ENCODE measurements at regions not wholly inside any gene's neighbourhood (a gene's known extent, or its start where the extent isn't known, plus 50 kb on each side); places are given as distances from the start of the nearest gene placed in this dataset.

- WGBS, 3 donors: 75 to 86% (median 85%) methylated on average over 5 of the region's 5 CpGs
Observed at GRCh38 chr5:97544678-97545077, 361.6 kb upstream of the RIOK2 start.

GRCh38 chr5:97545446-97545845 is 362.4 kb upstream of the RIOK2 start:
- H3K9me3 ChIP-seq (ENCODE audit: control insufficient read depth in 2 of 2, insufficient read depth in 1 of 2, low read depth in 1 of 2, low read length in 1 of 2): peaks cover 0 to 1% of the 10 kb centered on the region in 2 donors
- no peak overlapping the region for H3K27ac ChIP-seq (ENCODE audit: low read depth in 1 of 3, low read length in 2 of 3)
- FAIRE-seq: no peak
- H3K4me1 ChIP-seq (ENCODE audit: control insufficient read depth in 3 of 3, insufficient read depth in 2 of 3, low read depth in 1 of 3, low read length in 2 of 3): peaks cover 0 to 22% (median 3%) of the 10 kb centered on the region in 3 donors
- no peaks in the 10 kb centered on the region for H3K36me3 ChIP-seq (ENCODE audit: control insufficient read depth in 3 of 3, insufficient read depth in 2 of 3, low read depth in 1 of 3, low read length in 3 of 3)
- no peaks in the 10 kb centered on the region for H3K27me3 ChIP-seq (ENCODE audit: control insufficient read depth in 3 of 3, insufficient read depth in 3 of 3, low read length in 3 of 3)
- DNase-seq: no peak
- H3K4me3 ChIP-seq (ENCODE audit: low read depth in 1 of 3, low read length in 3 of 3): no peak overlapping the region

More at GRCh38 chr5:97544678-97545077, 361.6 kb upstream of the RIOK2 start:
- peaks cover 0 to 22% (median 3%) of the 10 kb centered on the region in 3 donors for H3K4me1 ChIP-seq (ENCODE audit: control insufficient read depth in 3 of 3, insufficient read depth in 2 of 3, low read depth in 1 of 3, low read length in 2 of 3)
- no peaks in the 10 kb centered on the region for H3K36me3 ChIP-seq (ENCODE audit: control insufficient read depth in 3 of 3, insufficient read depth in 2 of 3, low read depth in 1 of 3, low read length in 3 of 3)
- DNase-seq (no peak), FAIRE-seq (no peak)
- H3K27me3 ChIP-seq (ENCODE audit: control insufficient read depth in 3 of 3, insufficient read depth in 3 of 3, low read length in 3 of 3): no peaks in the 10 kb centered on the region
- peaks cover 0 to 1% of the 10 kb centered on the region in 2 donors for H3K9me3 ChIP-seq (ENCODE audit: control insufficient read depth in 2 of 2, insufficient read depth in 1 of 2, low read depth in 1 of 2, low read length in 1 of 2)
- no peak overlapping the region for H3K4me3 ChIP-seq (ENCODE audit: low read depth in 1 of 3, low read length in 3 of 3)
- no peak overlapping the region for H3K27ac ChIP-seq (ENCODE audit: low read depth in 1 of 3, low read length in 2 of 3)

- Histone ChIP-seq H3K36me3 (ENCODE audit: control insufficient read depth in 3 of 3, insufficient read depth in 2 of 3, low read depth in 1 of 3, low read length in 3 of 3) (no peaks in the 10 kb centered on the region), H3K4me1 (ENCODE audit: control insufficient read depth in 3 of 3, insufficient read depth in 2 of 3, low read depth in 1 of 3, low read length in 2 of 3) (peaks cover 0 to 22% (median 3%) of the 10 kb centered on the region in 3 donors), H3K27me3 (ENCODE audit: control insufficient read depth in 3 of 3, insufficient read depth in 3 of 3, low read length in 3 of 3) (no peaks in the 10 kb centered on the region), H3K9me3 (ENCODE audit: control insufficient read depth in 2 of 2, insufficient read depth in 1 of 2, low read depth in 1 of 2, low read length in 1 of 2) (peaks cover 0 to 1% of the 10 kb centered on the region in 2 donors), H3K27ac (ENCODE audit: low read depth in 1 of 3, low read length in 2 of 3) (no peak overlapping the region), H3K4me3 (ENCODE audit: low read depth in 1 of 3, low read length in 3 of 3) (no peak overlapping the region)
- no peak for DNase-seq
- 14 to 33% (median 28%) methylated on average over 2 of the region's 2 CpGs for WGBS, 3 donors
- no peak for FAIRE-seq
Observed at GRCh38 chr5:97545886-97546535, 363.0 kb upstream of the RIOK2 start.

GRCh38 chr5:97547430-97547829 is 364.4 kb upstream of the RIOK2 start:
- FAIRE-seq (no peak), DNase-seq (no peak)
- H3K27ac ChIP-seq (ENCODE audit: low read depth in 1 of 3, low read length in 2 of 3): no peak overlapping the region
- WGBS, 3 donors: 72 to 85% (median 79%) methylated on average over 2 of the region's 2 CpGs
- no peak overlapping the region for H3K4me3 ChIP-seq (ENCODE audit: low read depth in 1 of 3, low read length in 3 of 3)
- no peaks in the 10 kb centered on the region for H3K27me3 ChIP-seq (ENCODE audit: control insufficient read depth in 3 of 3, insufficient read depth in 3 of 3, low read length in 3 of 3)
- no peaks in the 10 kb centered on the region for H3K36me3 ChIP-seq (ENCODE audit: control insufficient read depth in 3 of 3, insufficient read depth in 2 of 3, low read depth in 1 of 3, low read length in 3 of 3)
- peaks cover 0 to 22% (median 3%) of the 10 kb centered on the region in 3 donors for H3K4me1 ChIP-seq (ENCODE audit: control insufficient read depth in 3 of 3, insufficient read depth in 2 of 3, low read depth in 1 of 3, low read length in 2 of 3)
- peaks cover 0 to 1% of the 10 kb centered on the region in 2 donors for H3K9me3 ChIP-seq (ENCODE audit: control insufficient read depth in 2 of 2, insufficient read depth in 1 of 2, low read depth in 1 of 2, low read length in 1 of 2)

- no peak overlapping the region for H3K4me3 ChIP-seq (ENCODE audit: low read depth in 1 of 3, low read length in 3 of 3)
- FAIRE-seq: peak; percentile 84
- peaks cover 0 to 1% of the 10 kb centered on the region in 2 donors for H3K9me3 ChIP-seq (ENCODE audit: control insufficient read depth in 2 of 2, insufficient read depth in 1 of 2, low read depth in 1 of 2, low read length in 1 of 2)
- peak overlapping the region; percentile 47 to 81 (median 72) for H3K27ac ChIP-seq (ENCODE audit: low read depth in 1 of 3, low read length in 2 of 3)
- H3K4me1 ChIP-seq (ENCODE audit: control insufficient read depth in 3 of 3, insufficient read depth in 2 of 3, low read depth in 1 of 3, low read length in 2 of 3): peaks cover 0 to 22% (median 3%) of the 10 kb centered on the region in 3 donors
- no peaks in the 10 kb centered on the region for H3K27me3 ChIP-seq (ENCODE audit: control insufficient read depth in 3 of 3, insufficient read depth in 3 of 3, low read length in 3 of 3)
- DNase-seq: peak; percentile 81 to 83
- 25 to 63% (median 48%) methylated on average over 1 of the region's 1 CpG for whole genome bisulfite sequencing, 3 donors
- H3K36me3 ChIP-seq (ENCODE audit: control insufficient read depth in 3 of 3, insufficient read depth in 2 of 3, low read depth in 1 of 3, low read length in 3 of 3): no peaks in the 10 kb centered on the region
Observed at GRCh38 chr5:97547999-97548738, 365.1 kb upstream of the RIOK2 start.

- peaks cover 0 to 22% (median 3%) of the 10 kb centered on the region in 3 donors for H3K4me1 ChIP-seq (ENCODE audit: control insufficient read depth in 3 of 3, insufficient read depth in 2 of 3, low read depth in 1 of 3, low read length in 2 of 3)
- peak; percentile 39 to 56 for DNase-seq
- H3K27ac ChIP-seq (ENCODE audit: low read depth in 1 of 3, low read length in 2 of 3): peak overlapping the region in 1 of 3 donors; percentile 72
- no peaks in the 10 kb centered on the region for H3K36me3 ChIP-seq (ENCODE audit: control insufficient read depth in 3 of 3, insufficient read depth in 2 of 3, low read depth in 1 of 3, low read length in 3 of 3)
- no peak overlapping the region for H3K4me3 ChIP-seq (ENCODE audit: low read depth in 1 of 3, low read length in 3 of 3)
- no peaks in the 10 kb centered on the region for H3K27me3 ChIP-seq (ENCODE audit: control insufficient read depth in 3 of 3, insufficient read depth in 3 of 3, low read length in 3 of 3)
- FAIRE-seq: no peak
- H3K9me3 ChIP-seq (ENCODE audit: control insufficient read depth in 2 of 2, insufficient read depth in 1 of 2, low read depth in 1 of 2, low read length in 1 of 2): peaks cover 0 to 1% of the 10 kb centered on the region in 2 donors
Observed at GRCh38 chr5:97548739-97549080, 365.7 kb upstream of the RIOK2 start.

- 77 to 86% (median 78%) methylated on average over 4 of the region's 4 CpGs for WGBS, 3 donors
- FAIRE-seq: no peak
Observed at GRCh38 chr5:97549496-97549895, 366.4 kb upstream of the RIOK2 start.

GRCh38 chr5:97550164-97550563 is 367.1 kb upstream of the RIOK2 start:
- WGBS, 3 donors: 13 to 53% (median 37%) methylated on average over 1 of the region's 1 CpG
- Histone ChIP-seq H3K27me3 (ENCODE audit: control insufficient read depth in 3 of 3, insufficient read depth in 3 of 3, low read length in 3 of 3) (no peaks in the 10 kb centered on the region), H3K9me3 (ENCODE audit: control insufficient read depth in 2 of 2, insufficient read depth in 1 of 2, low read depth in 1 of 2, low read length in 1 of 2) (peaks cover 0 to 1% of the 10 kb centered on the region in 2 donors), H3K36me3 (ENCODE audit: control insufficient read depth in 3 of 3, insufficient read depth in 2 of 3, low read depth in 1 of 3, low read length in 3 of 3) (no peaks in the 10 kb centered on the region), H3K4me3 (ENCODE audit: low read depth in 1 of 3, low read length in 3 of 3) (no peak overlapping the region), H3K4me1 (ENCODE audit: control insufficient read depth in 3 of 3, insufficient read depth in 2 of 3, low read depth in 1 of 3, low read length in 2 of 3) (peaks cover 0 to 19% (median 3%) of the 10 kb centered on the region in 3 donors), H3K27ac (ENCODE audit: low read depth in 1 of 3, low read length in 2 of 3) (no peak overlapping the region)
- DNase-seq: no peak
- no peak for FAIRE-seq

More at GRCh38 chr5:97549496-97549895, 366.4 kb upstream of the RIOK2 start:
- H3K9me3 ChIP-seq (ENCODE audit: control insufficient read depth in 2 of 2, insufficient read depth in 1 of 2, low read depth in 1 of 2, low read length in 1 of 2): peaks cover 0 to 1% of the 10 kb centered on the region in 2 donors
- H3K27me3 ChIP-seq (ENCODE audit: control insufficient read depth in 3 of 3, insufficient read depth in 3 of 3, low read length in 3 of 3): no peaks in the 10 kb centered on the region
- no peaks in the 10 kb centered on the region for H3K36me3 ChIP-seq (ENCODE audit: control insufficient read depth in 3 of 3, insufficient read depth in 2 of 3, low read depth in 1 of 3, low read length in 3 of 3)
- H3K27ac ChIP-seq (ENCODE audit: low read depth in 1 of 3, low read length in 2 of 3): no peak overlapping the region
- H3K4me1 ChIP-seq (ENCODE audit: control insufficient read depth in 3 of 3, insufficient read depth in 2 of 3, low read depth in 1 of 3, low read length in 2 of 3): peaks cover 0 to 21% (median 3%) of the 10 kb centered on the region in 3 donors
- DNase-seq: no peak
- no peak overlapping the region for H3K4me3 ChIP-seq (ENCODE audit: low read depth in 1 of 3, low read length in 3 of 3)
